ENCODE measurements at regions not wholly inside any gene's neighbourhood (a gene's known extent, or its start where the extent isn't known, plus 50 kb on each side); places are given as distances from the start of the nearest gene placed in this dataset.

GRCh38 chr2:18649502-18650135 lies 60.2 kb upstream of the NT5C1B start:
- H3K27ac ChIP-seq (ENCODE audit: low read length) = no peak overlapping the region
- no peaks in the 10 kb centered on the region for H3K9me3 ChIP-seq (ENCODE audit: control insufficient read depth, low read depth, low read length)
- H3K4me3 ChIP-seq (ENCODE audit: low read length) = no peak overlapping the region
- no peaks in the 10 kb centered on the region for H3K4me1 ChIP-seq (ENCODE audit: control insufficient read depth, low read depth, low read length)
- H3K36me3 ChIP-seq (ENCODE audit: control insufficient read depth, low read depth, low read length) = no peaks in the 10 kb centered on the region
- H3K27me3 ChIP-seq (ENCODE audit: control insufficient read depth, insufficient read depth, low read length) = no peaks in the 10 kb centered on the region
- no peak overlapping the region for H3K9ac ChIP-seq (ENCODE audit: low read length)

GRCh38 chr2:18648161-18648560 lies 58.8 kb upstream of the NT5C1B start:
- Histone ChIP-seq H3K9me3 (ENCODE audit: control insufficient read depth, low read depth, low read length) (no peaks in the 10 kb centered on the region), H3K27me3 (ENCODE audit: control insufficient read depth, insufficient read depth, low read length) (no peaks in the 10 kb centered on the region), H3K36me3 (ENCODE audit: control insufficient read depth, low read depth, low read length) (no peaks in the 10 kb centered on the region), H3K27ac (ENCODE audit: low read length) (no peak overlapping the region), H3K4me3 (ENCODE audit: low read length) (no peak overlapping the region), H3K9ac (ENCODE audit: low read length) (no peak overlapping the region), H3K4me1 (ENCODE audit: control insufficient read depth, low read depth, low read length) (peaks cover 10% of the 10 kb centered on the region)

GRCh38 chr2:18647731-18648130 lies 58.4 kb upstream of the NT5C1B start:
- no peaks in the 10 kb centered on the region for H3K9me3 ChIP-seq (ENCODE audit: control insufficient read depth, low read depth, low read length)
- no peaks in the 10 kb centered on the region for H3K36me3 ChIP-seq (ENCODE audit: control insufficient read depth, low read depth, low read length)
- peaks cover 10% of the 10 kb centered on the region for H3K4me1 ChIP-seq (ENCODE audit: control insufficient read depth, low read depth, low read length)
- H3K9ac ChIP-seq (ENCODE audit: low read length) = no peak overlapping the region
- H3K27me3 ChIP-seq (ENCODE audit: control insufficient read depth, insufficient read depth, low read length) = no peaks in the 10 kb centered on the region
- no peak overlapping the region for H3K4me3 ChIP-seq (ENCODE audit: low read length)
- no peak overlapping the region for H3K27ac ChIP-seq (ENCODE audit: low read length)

- Histone ChIP-seq H3K4me1 (ENCODE audit: control insufficient read depth, low read depth, low read length) (peaks cover 10% of the 10 kb centered on the region), H3K4me3 (ENCODE audit: low read length) (no peak overlapping the region), H3K27me3 (ENCODE audit: control insufficient read depth, insufficient read depth, low read length) (no peaks in the 10 kb centered on the region), H3K36me3 (ENCODE audit: control insufficient read depth, low read depth, low read length) (no peaks in the 10 kb centered on the region), H3K27ac (ENCODE audit: low read length) (no peak overlapping the region), H3K9ac (ENCODE audit: low read length) (no peak overlapping the region), H3K9me3 (ENCODE audit: control insufficient read depth, low read depth, low read length) (no peaks in the 10 kb centered on the region)
Observed at GRCh38 chr2:18645315-18645714, 55.9 kb upstream of the NT5C1B start.

- no peak overlapping the region for H3K27ac ChIP-seq (ENCODE audit: low read length)
- H3K9ac ChIP-seq (ENCODE audit: low read length) = no peak overlapping the region
- no peak overlapping the region for H3K4me3 ChIP-seq (ENCODE audit: low read length)
- H3K4me1 ChIP-seq (ENCODE audit: control insufficient read depth, low read depth, low read length) = peaks cover 10% of the 10 kb centered on the region
- H3K9me3 ChIP-seq (ENCODE audit: control insufficient read depth, low read depth, low read length) = no peaks in the 10 kb centered on the region
- H3K36me3 ChIP-seq (ENCODE audit: control insufficient read depth, low read depth, low read length) = no peaks in the 10 kb centered on the region
- no peaks in the 10 kb centered on the region for H3K27me3 ChIP-seq (ENCODE audit: control insufficient read depth, insufficient read depth, low read length)
Observed at GRCh38 chr2:18644115-18644462, 54.7 kb upstream of the NT5C1B start.

GRCh38 chr2:18643326-18644114 lies 54.2 kb upstream of the NT5C1B start:
- no peak overlapping the region for H3K9ac ChIP-seq (ENCODE audit: low read length)
- H3K27ac ChIP-seq (ENCODE audit: low read length) = no peak overlapping the region
- no peaks in the 10 kb centered on the region for H3K9me3 ChIP-seq (ENCODE audit: control insufficient read depth, low read depth, low read length)
- no peaks in the 10 kb centered on the region for H3K27me3 ChIP-seq (ENCODE audit: control insufficient read depth, insufficient read depth, low read length)
- no peaks in the 10 kb centered on the region for H3K36me3 ChIP-seq (ENCODE audit: control insufficient read depth, low read depth, low read length)
- H3K4me3 ChIP-seq (ENCODE audit: low read length) = no peak overlapping the region
- H3K4me1 ChIP-seq (ENCODE audit: control insufficient read depth, low read depth, low read length) = peaks cover 10% of the 10 kb centered on the region

GRCh38 chr2:18641823-18642222 lies 52.5 kb upstream of the NT5C1B start:
- H3K36me3 ChIP-seq (ENCODE audit: control insufficient read depth, low read depth, low read length) = no peaks in the 10 kb centered on the region
- H3K27ac ChIP-seq (ENCODE audit: low read length) = no peak overlapping the region
- no peak overlapping the region for H3K4me3 ChIP-seq (ENCODE audit: low read length)
- H3K9me3 ChIP-seq (ENCODE audit: control insufficient read depth, low read depth, low read length) = no peaks in the 10 kb centered on the region
- H3K4me1 ChIP-seq (ENCODE audit: control insufficient read depth, low read depth, low read length) = peaks cover 10% of the 10 kb centered on the region
- H3K9ac ChIP-seq (ENCODE audit: low read length) = no peak overlapping the region
- no peaks in the 10 kb centered on the region for H3K27me3 ChIP-seq (ENCODE audit: control insufficient read depth, insufficient read depth, low read length)

GRCh38 chr2:18639756-18640453 lies 50.5 kb upstream of the NT5C1B start:
- Histone ChIP-seq H3K36me3 (ENCODE audit: control insufficient read depth, low read depth, low read length) (no peaks in the 10 kb centered on the region), H3K27ac (ENCODE audit: low read length) (no peak overlapping the region), H3K9me3 (ENCODE audit: control insufficient read depth, low read depth, low read length) (peaks cover 6% of the 10 kb centered on the region), H3K4me3 (ENCODE audit: low read length) (no peak overlapping the region), H3K4me1 (ENCODE audit: control insufficient read depth, low read depth, low read length) (peaks cover 10% of the 10 kb centered on the region), H3K9ac (ENCODE audit: low read length) (no peak overlapping the region), H3K27me3 (ENCODE audit: control insufficient read depth, insufficient read depth, low read length) (no peaks in the 10 kb centered on the region)
